Upper lobe of left lung (tissue), 4 donors: ENCODE measurements at regions not wholly inside any gene's neighbourhood (a gene's known extent, or its start where the extent isn't known, plus 50 kb on each side); places are given as distances from the start of the nearest gene placed in this dataset.

ENCODE experiments used
- EP300 ChIP-seq, 4 donors: sonication (generic); formaldehyde crosslinking; IDR thresholded peaks; one replicate each; pipeline ENCODE4 v1.5.1; 2017; ENCODE audit warnings: antibody characterized with exemption in 4 of 4, control low read depth in 2 of 4
- POLR2A ChIP-seq, 4 donors: fragments of 450-650 bp; IDR thresholded peaks; one replicate each; pipeline ENCODE4 v1.5.1; 2016 to 2017; ENCODE audit warnings: antibody characterized with exemption in 4 of 4, mild to moderate bottlenecking in 2 of 4
- TF ChIP-seq, protein P1 (sequence below), 6 experiments: fragments of 450-650 bp in 4 of 6; fragments of 200-600 bp in 2 of 6; sonication (generic) in 2 of 6; IDR thresholded peaks; one replicate each; pipeline ENCODE4 v1.5.1; 2016 to 2019; ENCODE audit warnings: antibody characterized with exemption in 6 of 6

DNA sequence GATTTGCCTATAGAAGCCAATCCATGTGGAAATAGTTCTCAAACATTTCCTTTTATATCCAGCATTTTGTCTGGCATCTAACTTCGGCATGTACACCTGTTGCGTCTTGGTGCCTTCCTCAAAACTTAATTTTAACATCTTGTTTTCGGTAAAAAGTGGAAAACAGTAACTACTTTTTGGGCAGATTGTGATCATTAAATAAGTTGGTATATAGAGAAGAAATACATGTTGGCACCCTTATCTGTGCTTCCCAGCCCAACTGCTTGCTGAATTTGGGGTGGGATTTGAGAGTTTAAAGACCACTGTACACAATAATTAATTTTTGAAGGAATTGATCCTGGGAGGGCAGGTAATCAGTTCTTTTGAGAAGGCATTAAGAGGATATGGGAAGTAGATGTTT is 566.8 kb downstream of the PDCD6IP start:
- TF ChIP-seq, protein P1, sequence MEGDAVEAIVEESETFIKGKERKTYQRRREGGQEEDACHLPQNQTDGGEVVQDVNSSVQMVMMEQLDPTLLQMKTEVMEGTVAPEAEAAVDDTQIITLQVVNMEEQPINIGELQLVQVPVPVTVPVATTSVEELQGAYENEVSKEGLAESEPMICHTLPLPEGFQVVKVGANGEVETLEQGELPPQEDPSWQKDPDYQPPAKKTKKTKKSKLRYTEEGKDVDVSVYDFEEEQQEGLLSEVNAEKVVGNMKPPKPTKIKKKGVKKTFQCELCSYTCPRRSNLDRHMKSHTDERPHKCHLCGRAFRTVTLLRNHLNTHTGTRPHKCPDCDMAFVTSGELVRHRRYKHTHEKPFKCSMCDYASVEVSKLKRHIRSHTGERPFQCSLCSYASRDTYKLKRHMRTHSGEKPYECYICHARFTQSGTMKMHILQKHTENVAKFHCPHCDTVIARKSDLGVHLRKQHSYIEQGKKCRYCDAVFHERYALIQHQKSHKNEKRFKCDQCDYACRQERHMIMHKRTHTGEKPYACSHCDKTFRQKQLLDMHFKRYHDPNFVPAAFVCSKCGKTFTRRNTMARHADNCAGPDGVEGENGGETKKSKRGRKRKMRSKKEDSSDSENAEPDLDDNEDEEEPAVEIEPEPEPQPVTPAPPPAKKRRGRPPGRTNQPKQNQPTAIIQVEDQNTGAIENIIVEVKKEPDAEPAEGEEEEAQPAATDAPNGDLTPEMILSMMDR (IDR thresholded peaks at IDR 0.05) = no peak
- TF ChIP-seq EP300 (IDR thresholded peaks at IDR 0.05) (no peak), POLR2A (IDR thresholded peaks at IDR 0.05) (no peak)
